MM.1S (cell line): ENCODE measurements at regions not wholly inside any gene's neighbourhood (a gene's known extent, or its start where the extent isn't known, plus 50 kb on each side); places are given as distances from the start of the nearest gene placed in this dataset.
"Not testable (repeated sequence)": the region's sequence is repeated elsewhere in the genome, so short reads cannot be mapped to it uniquely, and the experiment has no call there.

ENCODE experiments used
- DNase-seq: peaks from one replicate; pipeline ENCODE4 v3.0.0-alpha.2; 2015
- H2AFZ ChIP-seq: fragments of 300-600 bp; sonication (generic); 2 replicates; pipeline ENCODE4 v1.6.0; 2016; ENCODE audit warnings: antibody characterized with exemption, low read length
- H3F3A ChIP-seq: fragments of 300-600 bp; sonication (generic); 2 replicates; pipeline ENCODE4 v1.6.1; 2016; ENCODE audit warnings: mild to moderate bottlenecking, antibody characterized with exemption, low read length, moderate library complexity, mixed read lengths; ENCODE audit not compliant: insufficient read depth
- H3K27ac ChIP-seq: fragments of 300-600 bp; sonication (generic); 2 replicates; pipeline ENCODE4 v1.5.1; 2016; ENCODE audit warnings: mild to moderate bottlenecking, low read length
- H3K27me3 ChIP-seq: fragments of 300-600 bp; sonication (generic); replicated peaks from 2 replicates; pipeline ENCODE4 v1.6.0; 2016; ENCODE audit warnings: low read length; ENCODE audit not compliant: insufficient read depth
- H3K36me3 ChIP-seq: fragments of 300-600 bp; sonication (generic); replicated peaks from 2 replicates; pipeline ENCODE4 v1.6.1; 2016; ENCODE audit warnings: mild to moderate bottlenecking, low read length, mixed read lengths; ENCODE audit not compliant: insufficient read depth
- H3K4me1 ChIP-seq: fragments of 300-600 bp; sonication (generic); 2 replicates; pipeline ENCODE4 v1.6.1; 2016; ENCODE audit warnings: low read length, mixed read lengths
- H3K4me2 ChIP-seq: fragments of 300-600 bp; sonication (generic); 2 replicates; pipeline ENCODE4 v1.6.0; 2016; ENCODE audit warnings: low read depth, low read length
- H3K4me3 ChIP-seq: fragments of 300-600 bp; sonication (generic); 2 replicates; pipeline ENCODE4 v1.5.1; 2016; ENCODE audit warnings: low read length, mixed read lengths
- H3K79me2 ChIP-seq: fragments of 300-600 bp; sonication (generic); 2 replicates; pipeline ENCODE4 v1.6.1; 2016; ENCODE audit warnings: mixed run types, low read length, mixed read lengths
- H3K9ac ChIP-seq: fragments of 300-600 bp; sonication (generic); 2 replicates; pipeline ENCODE4 v1.6.1; 2016; ENCODE audit warnings: low read length, mixed read lengths
- H3K9me2 ChIP-seq: fragments of 300-600 bp; sonication (generic); replicated peaks from 2 replicates; pipeline ENCODE4 v1.6.1; 2016; ENCODE audit warnings: mild to moderate bottlenecking, low read length, mixed read lengths; ENCODE audit not compliant: insufficient read depth
- H3K9me3 ChIP-seq: fragments of 300-600 bp; sonication (generic); replicated peaks from 2 replicates; pipeline ENCODE4 v1.6.1; 2016; ENCODE audit warnings: mild to moderate bottlenecking, low read length, mixed read lengths; ENCODE audit not compliant: insufficient read depth
- H4K20me1 ChIP-seq: fragments of 300-600 bp; sonication (generic); 2 replicates; pipeline ENCODE4 v1.6.1; 2016; ENCODE audit warnings: mild to moderate bottlenecking, low read length, moderate library complexity, mixed read lengths; ENCODE audit not compliant: insufficient read depth
- EZH2 ChIP-seq: fragments of 300-600 bp; sonication (generic); optimal IDR thresholded peaks from 2 replicates; pipeline ENCODE3; 2017; ENCODE audit warnings: low read depth, mild to moderate bottlenecking, antibody characterized with exemption, low read length, mixed read lengths
- EZH2phosphoT487 ChIP-seq: fragments of 300-600 bp; sonication (generic); IDR thresholded peaks from 2 replicates; pipeline ENCODE4 v1.6.1; 2018; ENCODE audit warnings: antibody characterized with exemption, low read length
- TF ChIP-seq, protein P1 (sequence below): fragments of 300-600 bp; sonication (generic); IDR thresholded peaks from 2 replicates; pipeline ENCODE4 v1.5.1; 2016; ENCODE audit warnings: antibody characterized with exemption, low read length, mixed read lengths

DNA sequence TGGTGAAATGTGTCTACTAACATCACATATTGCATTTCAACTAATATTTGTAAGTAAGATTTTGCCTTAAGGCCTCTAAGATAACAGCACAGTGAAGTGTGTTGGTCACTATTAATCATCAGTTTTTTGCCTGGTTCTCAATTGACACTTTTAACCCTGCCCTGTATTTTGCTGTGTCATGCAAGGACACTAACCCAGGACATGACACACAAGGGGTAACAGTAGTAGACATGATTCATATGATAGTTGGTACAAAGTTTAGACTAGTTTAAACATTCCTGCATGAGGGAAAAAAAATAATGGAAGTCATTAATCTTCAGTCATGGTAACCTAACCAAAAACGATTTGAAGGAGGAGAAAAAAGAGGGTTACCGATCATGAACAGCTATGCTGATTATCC is 207.0 kb downstream of the DEPDC1B start:
- H2AFZ ChIP-seq: no peak overlapping the region
- no peaks in the 10 kb centered on the region for H3K27me3 ChIP-seq
- H3K9ac ChIP-seq: no peak overlapping the region
- no peaks in the 10 kb centered on the region for H4K20me1 ChIP-seq
- H3K4me1 ChIP-seq: no peaks in the 10 kb centered on the region
- H3K36me3 ChIP-seq: no peaks in the 10 kb centered on the region
- H3F3A ChIP-seq: no peaks in the 10 kb centered on the region
- H3K9me2 ChIP-seq: no peaks in the 10 kb centered on the region
- TF ChIP-seq EZH2 (no peak), EZH2phosphoT487 (no peak)
- TF ChIP-seq, protein P1, sequence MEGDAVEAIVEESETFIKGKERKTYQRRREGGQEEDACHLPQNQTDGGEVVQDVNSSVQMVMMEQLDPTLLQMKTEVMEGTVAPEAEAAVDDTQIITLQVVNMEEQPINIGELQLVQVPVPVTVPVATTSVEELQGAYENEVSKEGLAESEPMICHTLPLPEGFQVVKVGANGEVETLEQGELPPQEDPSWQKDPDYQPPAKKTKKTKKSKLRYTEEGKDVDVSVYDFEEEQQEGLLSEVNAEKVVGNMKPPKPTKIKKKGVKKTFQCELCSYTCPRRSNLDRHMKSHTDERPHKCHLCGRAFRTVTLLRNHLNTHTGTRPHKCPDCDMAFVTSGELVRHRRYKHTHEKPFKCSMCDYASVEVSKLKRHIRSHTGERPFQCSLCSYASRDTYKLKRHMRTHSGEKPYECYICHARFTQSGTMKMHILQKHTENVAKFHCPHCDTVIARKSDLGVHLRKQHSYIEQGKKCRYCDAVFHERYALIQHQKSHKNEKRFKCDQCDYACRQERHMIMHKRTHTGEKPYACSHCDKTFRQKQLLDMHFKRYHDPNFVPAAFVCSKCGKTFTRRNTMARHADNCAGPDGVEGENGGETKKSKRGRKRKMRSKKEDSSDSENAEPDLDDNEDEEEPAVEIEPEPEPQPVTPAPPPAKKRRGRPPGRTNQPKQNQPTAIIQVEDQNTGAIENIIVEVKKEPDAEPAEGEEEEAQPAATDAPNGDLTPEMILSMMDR: no peak
- H3K79me2 ChIP-seq: no peaks in the 10 kb centered on the region
- DNase-seq: no peak
- no peaks in the 10 kb centered on the region for H3K9me3 ChIP-seq
- no peak overlapping the region for H3K4me2 ChIP-seq
- no peak overlapping the region for H3K27ac ChIP-seq
- H3K4me3 ChIP-seq: no peak overlapping the region

DNA sequence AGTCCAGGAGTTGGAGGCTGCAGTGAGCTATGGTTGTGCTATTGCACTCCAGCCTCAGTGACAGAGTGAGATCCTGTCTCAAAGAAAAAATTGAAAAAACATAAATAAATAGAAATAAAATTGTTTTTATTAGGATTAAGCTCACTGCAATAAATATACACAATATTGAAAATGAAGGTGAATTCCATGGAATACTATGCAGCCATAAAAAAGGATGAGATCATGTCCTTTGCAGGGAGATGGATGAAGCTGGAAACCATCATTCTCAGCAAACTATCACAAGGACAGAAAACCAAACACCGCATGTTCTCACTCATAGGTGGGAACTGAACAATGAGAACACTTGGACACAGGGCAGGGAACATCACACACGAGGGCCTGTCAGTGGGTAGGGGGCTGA is 207.6 kb downstream of the DEPDC1B start:
- not testable (repeated sequence) for H2AFZ ChIP-seq, H3K9me3 ChIP-seq, H3K4me3 ChIP-seq, H3F3A ChIP-seq, H3K27ac ChIP-seq, H3K4me2 ChIP-seq, H4K20me1 ChIP-seq, H3K9me2 ChIP-seq, H3K79me2 ChIP-seq, H3K9ac ChIP-seq, H3K36me3 ChIP-seq, H3K27me3 ChIP-seq, H3K4me1 ChIP-seq, DNase-seq

DNA sequence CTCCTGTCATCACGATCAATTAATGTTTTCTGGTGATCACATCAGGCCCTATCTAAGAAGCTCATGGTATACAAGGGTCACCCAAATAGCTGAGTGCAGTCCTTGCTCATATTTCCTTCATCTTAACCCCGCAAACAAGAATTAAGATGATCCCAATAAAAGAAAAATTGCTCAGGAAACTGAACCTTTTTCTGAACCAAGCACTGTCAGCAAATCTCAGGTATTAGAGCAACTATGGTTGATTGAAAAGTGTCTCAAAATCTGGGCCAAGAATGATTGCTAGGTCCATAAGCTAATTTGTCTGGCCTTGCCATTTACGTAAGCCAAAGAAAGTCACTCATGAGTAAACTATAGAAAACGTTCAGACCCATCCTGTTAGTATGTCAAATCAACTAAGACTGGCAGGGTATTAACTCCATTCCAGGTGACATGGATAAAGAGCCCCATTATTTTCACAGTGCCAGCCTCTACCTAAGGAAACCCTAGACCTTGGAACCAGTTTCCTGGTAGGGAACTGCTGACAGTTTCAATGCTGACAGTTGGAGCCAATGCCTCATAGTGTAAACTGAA is 209.3 kb downstream of the DEPDC1B start:
- Histone ChIP-seq H3K79me2 (no peaks in the 10 kb centered on the region), H3K36me3 (no peaks in the 10 kb centered on the region), H3K27me3 (no peaks in the 10 kb centered on the region), H3K4me1 (no peaks in the 10 kb centered on the region), H3F3A (no peaks in the 10 kb centered on the region), H3K4me2 (no peak overlapping the region), H3K9ac (no peak overlapping the region), H3K9me3 (no peaks in the 10 kb centered on the region), H4K20me1 (no peaks in the 10 kb centered on the region), H3K9me2 (no peaks in the 10 kb centered on the region), H2AFZ (no peak overlapping the region), H3K27ac (no peak overlapping the region), H3K4me3 (no peak overlapping the region)
- TF ChIP-seq, protein P1: no peak
- no peak for TF ChIP-seq EZH2
- TF ChIP-seq EZH2phosphoT487: no peak
- DNase-seq: no peak

DNA sequence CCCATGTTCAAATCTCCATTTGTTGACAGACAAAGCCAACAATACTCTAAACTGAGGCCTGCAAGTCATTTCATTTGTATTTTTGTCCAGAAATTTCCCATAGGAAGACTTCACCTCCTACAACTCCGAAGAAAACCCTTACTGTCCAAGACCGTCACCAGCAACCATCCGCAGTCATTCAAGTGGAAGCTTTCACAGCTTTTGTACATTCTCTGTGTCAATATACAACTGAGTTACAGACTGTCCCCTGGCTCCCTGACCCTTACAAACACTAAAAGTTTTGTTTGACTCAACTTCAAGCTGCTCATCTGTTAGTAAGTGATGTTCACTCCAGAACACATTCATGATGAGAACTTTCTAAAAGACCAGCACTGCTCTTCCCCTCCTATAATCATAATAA is 210.1 kb downstream of the DEPDC1B start:
- Histone ChIP-seq H3K9me2 (no peaks in the 10 kb centered on the region), H3K9ac (no peak overlapping the region), H3K9me3 (no peaks in the 10 kb centered on the region), H3K4me2 (no peak overlapping the region), H3K79me2 (no peaks in the 10 kb centered on the region), H3K4me1 (no peaks in the 10 kb centered on the region), H3K27ac (no peak overlapping the region), H3K36me3 (no peaks in the 10 kb centered on the region), H2AFZ (no peak overlapping the region), H4K20me1 (no peaks in the 10 kb centered on the region), H3K27me3 (no peaks in the 10 kb centered on the region), H3K4me3 (no peak overlapping the region), H3F3A (no peaks in the 10 kb centered on the region)
- no peak for DNase-seq
- no peak for TF ChIP-seq EZH2phosphoT487
- TF ChIP-seq, protein P1: no peak
